HG02759 (cell line): ENCODE measurements at regions not wholly inside any gene's neighbourhood (a gene's known extent, or its start where the extent isn't known, plus 50 kb on each side); places are given as distances from the start of the nearest gene placed in this dataset.

Experiments used
- ATAC-seq: cut with Tn5 transposase; IDR thresholded peaks from one replicate; pipeline ENCODE4 v1.9.1; 2021; ENCODE audit warnings: mild to moderate bottlenecking, moderate library complexity; ENCODE audit not compliant: unreplicated experiment

GRCh38 chr5:107154593-107154992 is 516.1 kb downstream of the EFNA5 start:
- ATAC-seq: no peak

GRCh38 chr5:107153283-107153682 is 517.5 kb downstream of the EFNA5 start:
- no peak for ATAC-seq

GRCh38 chr5:107149243-107150005 is 521.3 kb downstream of the EFNA5 start:
- peak; percentile 99 for ATAC-seq

GRCh38 chr5:107147589-107147988 is 523.1 kb downstream of the EFNA5 start:
- ATAC-seq: no peak

- ATAC-seq: no peak
Measured at GRCh38 chr5:107146901-107147300, 523.8 kb downstream of the EFNA5 start.

- no peak for ATAC-seq
Measured at GRCh38 chr5:107135391-107135790, 535.3 kb downstream of the EFNA5 start.

- ATAC-seq: no peak
Measured at GRCh38 chr5:107134931-107135330, 535.8 kb downstream of the EFNA5 start.

GRCh38 chr5:107129051-107129450 is 541.7 kb downstream of the EFNA5 start:
- no peak for ATAC-seq

- no peak for ATAC-seq
Measured at GRCh38 chr5:107127878-107128277, 542.9 kb downstream of the EFNA5 start.

GRCh38 chr5:107126341-107126740 is 544.4 kb downstream of the EFNA5 start:
- ATAC-seq: no peak

GRCh38 chr5:107124376-107124775 is 546.4 kb downstream of the EFNA5 start:
- ATAC-seq: no peak

- no peak for ATAC-seq
Measured at GRCh38 chr5:107123014-107123413, 547.7 kb downstream of the EFNA5 start.

- no peak for ATAC-seq
Measured at GRCh38 chr5:107121793-107122519, 548.8 kb downstream of the EFNA5 start.

- no peak for ATAC-seq
Measured at GRCh38 chr5:107119656-107120055, 551.1 kb downstream of the EFNA5 start.

GRCh38 chr5:107118184-107119019 is 552.3 kb downstream of the EFNA5 start:
- ATAC-seq: no peak

- no peak for ATAC-seq
Measured at GRCh38 chr5:107112216-107112615, 558.5 kb downstream of the EFNA5 start.

GRCh38 chr5:107104040-107104995 is 566.4 kb downstream of the EFNA5 start:
- peak; percentile 83 for ATAC-seq

GRCh38 chr5:107103522-107103921 is 567.2 kb downstream of the EFNA5 start:
- no peak for ATAC-seq

GRCh38 chr5:107100121-107100520 is 570.6 kb downstream of the EFNA5 start:
- no peak for ATAC-seq

- ATAC-seq: no peak
Measured at GRCh38 chr5:107099506-107099905, 571.2 kb downstream of the EFNA5 start.
